WTC11 (cell line): ENCODE measurements at regions not wholly inside any gene's neighbourhood (a gene's known extent, or its start where the extent isn't known, plus 50 kb on each side); places are given as distances from the start of the nearest gene placed in this dataset.

Experiments
- ATAC-seq: fragments of 200-7000 bp; cut with Tn5 transposase; 2 replicates; pipeline ENCODE4 v1.10.0; 2021; ENCODE audit warnings: mild to moderate bottlenecking, moderate library complexity
- CTCF ChIA-PET: fragments of 300-600 bp; sonication (Branson Sonifier 250); formaldehyde crosslinking; loops from one replicate; lab custom pipeline; 2021; ENCODE audit warnings: antibody characterized with exemption; lab: Charles Lee
- POLR2A ChIA-PET: fragments of 350-600 bp; sonication (Branson Sonifier 250); formaldehyde crosslinking; loops from one replicate; lab custom pipeline; 2021; ENCODE audit warnings: antibody characterized with exemption; lab: Charles Lee
- DNase-seq: peaks from one replicate; pipeline ENCODE4 v3.0.0; 2021; ENCODE audit warnings: low spot score
- H3K27ac Mint-ChIP-seq: 2 replicates; pipeline ENCODE4 v1.8.0; 2021; ENCODE audit warnings: mixed read lengths
- H3K27me3 Mint-ChIP-seq: 2 replicates; pipeline ENCODE4 v1.8.0; 2021; ENCODE audit warnings: low read depth, mild to moderate bottlenecking, moderate library complexity, mixed read lengths
- H3K36me3 Mint-ChIP-seq: 2 replicates; pipeline ENCODE4 v1.8.0; 2021; ENCODE audit warnings: mixed read lengths
- H3K4me1 Mint-ChIP-seq: 2 replicates; pipeline ENCODE4 v1.8.0; 2022; ENCODE audit warnings: mixed read lengths
- H3K4me3 Mint-ChIP-seq: 2 replicates; pipeline ENCODE4 v1.8.0; 2021; ENCODE audit warnings: mild to moderate bottlenecking, moderate library complexity, mixed read lengths
- H3K9me3 Mint-ChIP-seq: 2 replicates; pipeline ENCODE4 v1.8.0; 2021; ENCODE audit warnings: mixed read lengths
- ATF6 ChIP-seq: sonication (generic); formaldehyde crosslinking; IDR thresholded peaks from 2 replicates; pipeline ENCODE4 v1.8.1; 2023; ENCODE audit warnings: mild to moderate bottlenecking, missing genetic modification reagents
- CBFB ChIP-seq: sonication (generic); formaldehyde crosslinking; IDR thresholded peaks from 2 replicates; pipeline ENCODE4 v1.8.1; 2022; ENCODE audit warnings: mild to moderate bottlenecking, low read depth, missing genetic modification reagents
- CTCF ChIP-seq: fragments of 200-600 bp; IDR thresholded peaks from 2 replicates; pipeline ENCODE4 v1.8.0; 2022; ENCODE audit warnings: antibody characterized with exemption
- EMX1 ChIP-seq: fragments of 250-450 bp; sonication (Bioruptor Pico); IDR thresholded peaks from 2 replicates; pipeline ENCODE4 v1.8.0; 2021; ENCODE audit warnings: mild to moderate bottlenecking
- ESRRA ChIP-seq: sonication (generic); formaldehyde crosslinking; IDR thresholded peaks from 2 replicates; pipeline ENCODE4 v1.8.1; 2022; ENCODE audit warnings: mild to moderate bottlenecking, missing genetic modification reagents, borderline replicate concordance
- ETV6 ChIP-seq: sonication (generic); formaldehyde crosslinking; IDR thresholded peaks from 2 replicates; pipeline ENCODE4 v1.8.1; 2022; ENCODE audit warnings: mild to moderate bottlenecking, missing genetic modification reagents
- KAT7 ChIP-seq: sonication (generic); formaldehyde crosslinking; IDR thresholded peaks from 2 replicates; pipeline ENCODE4 v1.8.1; 2023; ENCODE audit warnings: missing genetic modification reagents, mild to moderate bottlenecking, borderline replicate concordance
- MXD4 ChIP-seq: fragments of 250-450 bp; sonication (Bioruptor Pico); IDR thresholded peaks from 2 replicates; pipeline ENCODE4 v1.8.0; 2021; ENCODE audit warnings: mild to moderate bottlenecking, moderate library complexity, borderline replicate concordance
- NFATC4 ChIP-seq: fragments of 250-450 bp; sonication (Bioruptor Pico); IDR thresholded peaks from 2 replicates; pipeline ENCODE4 v1.9.0; 2021; ENCODE audit warnings: mild to moderate bottlenecking
- RORB ChIP-seq: fragments of 250-450 bp; sonication (Bioruptor Pico); IDR thresholded peaks from 2 replicates; pipeline ENCODE4 v1.9.0; 2021; ENCODE audit warnings: mild to moderate bottlenecking
- SP1 ChIP-seq: sonication (generic); formaldehyde crosslinking; conservative IDR thresholded peaks from 2 replicates; pipeline ENCODE4 v1.8.1; 2022; ENCODE audit warnings: missing genetic modification reagents
- TEAD4 ChIP-seq: sonication (generic); formaldehyde crosslinking; IDR thresholded peaks from 2 replicates; pipeline ENCODE4 v1.8.0; 2022; ENCODE audit warnings: mild to moderate bottlenecking, missing genetic modification reagents
- TF ChIP-seq, protein P1 (sequence below): sonication (generic); formaldehyde crosslinking; IDR thresholded peaks from 2 replicates; pipeline ENCODE4 v1.8.1; 2022; ENCODE audit warnings: missing genetic modification reagents, borderline replicate concordance
- TF ChIP-seq, protein P2 (sequence below): fragments of 250-450 bp; sonication (Bioruptor Pico); IDR thresholded peaks from 2 replicates; pipeline ENCODE4 v1.9.0; 2021; ENCODE audit warnings: mild to moderate bottlenecking
- TF ChIP-seq, protein P3 (sequence below): sonication (generic); formaldehyde crosslinking; IDR thresholded peaks from 2 replicates; pipeline ENCODE4 v1.8.1; 2022; ENCODE audit warnings: low read depth, mild to moderate bottlenecking, moderate library complexity, missing genetic modification reagents, borderline replicate concordance
- TF ChIP-seq, protein P4 (sequence below): sonication (generic); formaldehyde crosslinking; IDR thresholded peaks from 2 replicates; pipeline ENCODE4 v1.8.0; 2023; ENCODE audit warnings: mild to moderate bottlenecking, missing genetic modification reagents
- TF ChIP-seq, protein P5 (sequence below): sonication (generic); formaldehyde crosslinking; IDR thresholded peaks from 2 replicates; pipeline ENCODE4 v1.8.1; 2022; ENCODE audit warnings: mild to moderate bottlenecking, missing genetic modification reagents, moderate library complexity, borderline replicate concordance

- no peak for TF ChIP-seq RORB (CRISPR knock-in tag)
- TF ChIP-seq SP1 (CRISPR knock-in tag), result no peak
- TF ChIP-seq ESRRA (CRISPR knock-in tag), result no peak
- TF ChIP-seq MXD4 (CRISPR knock-in tag), result no peak
- TF ChIP-seq, protein P1, sequence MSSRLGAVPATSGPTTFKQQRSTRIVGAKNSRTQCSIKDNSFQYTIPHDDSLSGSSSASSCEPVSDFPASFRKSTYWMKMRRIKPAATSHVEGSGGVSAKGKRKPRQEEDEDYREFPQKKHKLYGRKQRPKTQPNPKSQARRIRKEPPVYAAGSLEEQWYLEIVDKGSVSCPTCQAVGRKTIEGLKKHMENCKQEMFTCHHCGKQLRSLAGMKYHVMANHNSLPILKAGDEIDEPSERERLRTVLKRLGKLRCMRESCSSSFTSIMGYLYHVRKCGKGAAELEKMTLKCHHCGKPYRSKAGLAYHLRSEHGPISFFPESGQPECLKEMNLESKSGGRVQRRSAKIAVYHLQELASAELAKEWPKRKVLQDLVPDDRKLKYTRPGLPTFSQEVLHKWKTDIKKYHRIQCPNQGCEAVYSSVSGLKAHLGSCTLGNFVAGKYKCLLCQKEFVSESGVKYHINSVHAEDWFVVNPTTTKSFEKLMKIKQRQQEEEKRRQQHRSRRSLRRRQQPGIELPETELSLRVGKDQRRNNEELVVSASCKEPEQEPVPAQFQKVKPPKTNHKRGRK, result no peak
- TF ChIP-seq, protein P2, sequence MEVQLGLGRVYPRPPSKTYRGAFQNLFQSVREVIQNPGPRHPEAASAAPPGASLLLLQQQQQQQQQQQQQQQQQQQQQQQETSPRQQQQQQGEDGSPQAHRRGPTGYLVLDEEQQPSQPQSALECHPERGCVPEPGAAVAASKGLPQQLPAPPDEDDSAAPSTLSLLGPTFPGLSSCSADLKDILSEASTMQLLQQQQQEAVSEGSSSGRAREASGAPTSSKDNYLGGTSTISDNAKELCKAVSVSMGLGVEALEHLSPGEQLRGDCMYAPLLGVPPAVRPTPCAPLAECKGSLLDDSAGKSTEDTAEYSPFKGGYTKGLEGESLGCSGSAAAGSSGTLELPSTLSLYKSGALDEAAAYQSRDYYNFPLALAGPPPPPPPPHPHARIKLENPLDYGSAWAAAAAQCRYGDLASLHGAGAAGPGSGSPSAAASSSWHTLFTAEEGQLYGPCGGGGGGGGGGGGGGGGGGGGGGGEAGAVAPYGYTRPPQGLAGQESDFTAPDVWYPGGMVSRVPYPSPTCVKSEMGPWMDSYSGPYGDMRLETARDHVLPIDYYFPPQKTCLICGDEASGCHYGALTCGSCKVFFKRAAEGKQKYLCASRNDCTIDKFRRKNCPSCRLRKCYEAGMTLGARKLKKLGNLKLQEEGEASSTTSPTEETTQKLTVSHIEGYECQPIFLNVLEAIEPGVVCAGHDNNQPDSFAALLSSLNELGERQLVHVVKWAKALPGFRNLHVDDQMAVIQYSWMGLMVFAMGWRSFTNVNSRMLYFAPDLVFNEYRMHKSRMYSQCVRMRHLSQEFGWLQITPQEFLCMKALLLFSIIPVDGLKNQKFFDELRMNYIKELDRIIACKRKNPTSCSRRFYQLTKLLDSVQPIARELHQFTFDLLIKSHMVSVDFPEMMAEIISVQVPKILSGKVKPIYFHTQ (CRISPR knock-in tag), result no peak
- no peak for TF ChIP-seq CBFB (CRISPR knock-in tag)
- TF ChIP-seq, protein P3, sequence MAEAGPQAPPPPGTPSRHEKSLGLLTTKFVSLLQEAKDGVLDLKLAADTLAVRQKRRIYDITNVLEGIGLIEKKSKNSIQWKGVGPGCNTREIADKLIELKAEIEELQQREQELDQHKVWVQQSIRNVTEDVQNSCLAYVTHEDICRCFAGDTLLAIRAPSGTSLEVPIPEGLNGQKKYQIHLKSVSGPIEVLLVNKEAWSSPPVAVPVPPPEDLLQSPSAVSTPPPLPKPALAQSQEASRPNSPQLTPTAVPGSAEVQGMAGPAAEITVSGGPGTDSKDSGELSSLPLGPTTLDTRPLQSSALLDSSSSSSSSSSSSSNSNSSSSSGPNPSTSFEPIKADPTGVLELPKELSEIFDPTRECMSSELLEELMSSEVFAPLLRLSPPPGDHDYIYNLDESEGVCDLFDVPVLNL (CRISPR knock-in tag), result no peak
- TF ChIP-seq, all 79 proteins: peak for 0
These were observed 368.8 kb downstream of the GASK1B start (continued) for GRCh38 chr4:157803845-157804521.

- Mint-ChIP-seq H3K4me3 (no peak overlapping the region), H3K4me1 (no peaks in the 10 kb centered on the region), H3K9me3 (peaks cover 6% of the 10 kb centered on the region), H3K27ac (no peak overlapping the region), H3K27me3 (no peaks in the 10 kb centered on the region), H3K36me3 (no peaks in the 10 kb centered on the region)
- DNase-seq (no peak), ATAC-seq (no peak)
- CTCF ChIA-PET, result no interaction called here
- TF ChIP-seq TEAD4 (CRISPR knock-in tag) (no peak), ETV6 (CRISPR knock-in tag) (no peak), NFATC4 (CRISPR knock-in tag) (no peak), KAT7 (CRISPR knock-in tag) (no peak), CBFB (CRISPR knock-in tag) (no peak), ATF6 (CRISPR knock-in tag) (no peak), CTCF (no peak), EMX1 (CRISPR knock-in tag) (no peak)
- TF ChIP-seq, protein P4, sequence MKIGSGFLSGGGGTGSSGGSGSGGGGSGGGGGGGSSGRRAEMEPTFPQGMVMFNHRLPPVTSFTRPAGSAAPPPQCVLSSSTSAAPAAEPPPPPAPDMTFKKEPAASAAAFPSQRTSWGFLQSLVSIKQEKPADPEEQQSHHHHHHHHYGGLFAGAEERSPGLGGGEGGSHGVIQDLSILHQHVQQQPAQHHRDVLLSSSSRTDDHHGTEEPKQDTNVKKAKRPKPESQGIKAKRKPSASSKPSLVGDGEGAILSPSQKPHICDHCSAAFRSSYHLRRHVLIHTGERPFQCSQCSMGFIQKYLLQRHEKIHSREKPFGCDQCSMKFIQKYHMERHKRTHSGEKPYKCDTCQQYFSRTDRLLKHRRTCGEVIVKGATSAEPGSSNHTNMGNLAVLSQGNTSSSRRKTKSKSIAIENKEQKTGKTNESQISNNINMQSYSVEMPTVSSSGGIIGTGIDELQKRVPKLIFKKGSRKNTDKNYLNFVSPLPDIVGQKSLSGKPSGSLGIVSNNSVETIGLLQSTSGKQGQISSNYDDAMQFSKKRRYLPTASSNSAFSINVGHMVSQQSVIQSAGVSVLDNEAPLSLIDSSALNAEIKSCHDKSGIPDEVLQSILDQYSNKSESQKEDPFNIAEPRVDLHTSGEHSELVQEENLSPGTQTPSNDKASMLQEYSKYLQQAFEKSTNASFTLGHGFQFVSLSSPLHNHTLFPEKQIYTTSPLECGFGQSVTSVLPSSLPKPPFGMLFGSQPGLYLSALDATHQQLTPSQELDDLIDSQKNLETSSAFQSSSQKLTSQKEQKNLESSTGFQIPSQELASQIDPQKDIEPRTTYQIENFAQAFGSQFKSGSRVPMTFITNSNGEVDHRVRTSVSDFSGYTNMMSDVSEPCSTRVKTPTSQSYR (CRISPR knock-in tag), result no peak
- TF ChIP-seq, protein P5, sequence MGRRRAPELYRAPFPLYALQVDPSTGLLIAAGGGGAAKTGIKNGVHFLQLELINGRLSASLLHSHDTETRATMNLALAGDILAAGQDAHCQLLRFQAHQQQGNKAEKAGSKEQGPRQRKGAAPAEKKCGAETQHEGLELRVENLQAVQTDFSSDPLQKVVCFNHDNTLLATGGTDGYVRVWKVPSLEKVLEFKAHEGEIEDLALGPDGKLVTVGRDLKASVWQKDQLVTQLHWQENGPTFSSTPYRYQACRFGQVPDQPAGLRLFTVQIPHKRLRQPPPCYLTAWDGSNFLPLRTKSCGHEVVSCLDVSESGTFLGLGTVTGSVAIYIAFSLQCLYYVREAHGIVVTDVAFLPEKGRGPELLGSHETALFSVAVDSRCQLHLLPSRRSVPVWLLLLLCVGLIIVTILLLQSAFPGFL (CRISPR knock-in tag), result no peak
- POLR2A ChIA-PET, result no interaction called here
These were observed 369.4 kb downstream of the GASK1B start for GRCh38 chr4:157803421-157803820.
